HG03558 (cell line): ENCODE measurements at regions not wholly inside any gene's neighbourhood (a gene's known extent, or its start where the extent isn't known, plus 50 kb on each side); places are given as distances from the start of the nearest gene placed in this dataset.
"Not testable (repeated sequence)": the region's sequence is repeated elsewhere in the genome, so short reads cannot be mapped to it uniquely, and the experiment has no call there.

Experiments
- ATAC-seq: cut with Tn5 transposase; IDR thresholded peaks from one replicate; pipeline ENCODE4 v1.9.1; 2021; ENCODE audit warnings: moderate number of reproducible peaks; ENCODE audit not compliant: unreplicated experiment; ENCODE audit errors: extremely low read depth

- ATAC-seq: no peak
Observed at GRCh38 chr2:59282374-59283057, 1041.4 kb upstream of the FANCL start.

GRCh38 chr2:59277671-59278070, 1036.5 kb upstream of the FANCL start:
- ATAC-seq: no peak

GRCh38 chr2:59276917-59277316, 1035.8 kb upstream of the FANCL start:
- ATAC-seq: no peak

- ATAC-seq: no peak
Observed at GRCh38 chr2:59276033-59276432, 1034.9 kb upstream of the FANCL start.

- ATAC-seq: no peak
Observed at GRCh38 chr2:59266453-59266852, 1025.3 kb upstream of the FANCL start.

GRCh38 chr2:59259913-59260312, 1018.8 kb upstream of the FANCL start:
- no peak for ATAC-seq

GRCh38 chr2:59256290-59256689, 1015.2 kb upstream of the FANCL start:
- no peak for ATAC-seq

GRCh38 chr2:59254279-59254678, 1013.2 kb upstream of the FANCL start:
- no peak for ATAC-seq

GRCh38 chr2:59250307-59250677, 1009.2 kb upstream of the FANCL start:
- ATAC-seq: no peak

- no peak for ATAC-seq
Observed at GRCh38 chr2:59249441-59250306, 1008.5 kb upstream of the FANCL start.

GRCh38 chr2:59239146-59239545, 998.0 kb upstream of the FANCL start:
- ATAC-seq: no peak

GRCh38 chr2:59237311-59237710, 996.2 kb upstream of the FANCL start:
- ATAC-seq: no peak

GRCh38 chr2:59236723-59237122, 995.6 kb upstream of the FANCL start:
- ATAC-seq: no peak

GRCh38 chr2:59233920-59234319, 992.8 kb upstream of the FANCL start:
- ATAC-seq: no peak

GRCh38 chr2:59233448-59233847, 992.3 kb upstream of the FANCL start:
- ATAC-seq: no peak

- ATAC-seq: peak; percentile 95
Observed at GRCh38 chr2:59232394-59233165, 991.5 kb upstream of the FANCL start.

GRCh38 chr2:59226362-59226761, 985.2 kb upstream of the FANCL start:
- not testable (repeated sequence) for ATAC-seq

GRCh38 chr2:59223742-59224141, 982.6 kb upstream of the FANCL start:
- no peak for ATAC-seq

GRCh38 chr2:59217360-59217759, 976.2 kb upstream of the FANCL start:
- ATAC-seq: no peak

GRCh38 chr2:59206361-59206760, 965.2 kb upstream of the FANCL start:
- no peak for ATAC-seq

- ATAC-seq: no peak
Observed at GRCh38 chr2:59204040-59204439, 962.9 kb upstream of the FANCL start.
